ENCODE measurements at regions not wholly inside any gene's neighbourhood (a gene's known extent, or its start where the extent isn't known, plus 50 kb on each side); places are given as distances from the start of the nearest gene placed in this dataset.

GRCh38 chr7:155143381-155143780 lies 73.3 kb downstream of the HTR5A start:
- no peak for TF ChIP-seq POLR2A (IDR thresholded peaks at IDR 0.05; ENCODE audit: borderline replicate concordance, extremely low read depth, insufficient read depth, insufficient read length)
- TF ChIP-seq JUND (IDR thresholded peaks at IDR 0.05), result no peak
- TF ChIP-seq, protein P1, sequence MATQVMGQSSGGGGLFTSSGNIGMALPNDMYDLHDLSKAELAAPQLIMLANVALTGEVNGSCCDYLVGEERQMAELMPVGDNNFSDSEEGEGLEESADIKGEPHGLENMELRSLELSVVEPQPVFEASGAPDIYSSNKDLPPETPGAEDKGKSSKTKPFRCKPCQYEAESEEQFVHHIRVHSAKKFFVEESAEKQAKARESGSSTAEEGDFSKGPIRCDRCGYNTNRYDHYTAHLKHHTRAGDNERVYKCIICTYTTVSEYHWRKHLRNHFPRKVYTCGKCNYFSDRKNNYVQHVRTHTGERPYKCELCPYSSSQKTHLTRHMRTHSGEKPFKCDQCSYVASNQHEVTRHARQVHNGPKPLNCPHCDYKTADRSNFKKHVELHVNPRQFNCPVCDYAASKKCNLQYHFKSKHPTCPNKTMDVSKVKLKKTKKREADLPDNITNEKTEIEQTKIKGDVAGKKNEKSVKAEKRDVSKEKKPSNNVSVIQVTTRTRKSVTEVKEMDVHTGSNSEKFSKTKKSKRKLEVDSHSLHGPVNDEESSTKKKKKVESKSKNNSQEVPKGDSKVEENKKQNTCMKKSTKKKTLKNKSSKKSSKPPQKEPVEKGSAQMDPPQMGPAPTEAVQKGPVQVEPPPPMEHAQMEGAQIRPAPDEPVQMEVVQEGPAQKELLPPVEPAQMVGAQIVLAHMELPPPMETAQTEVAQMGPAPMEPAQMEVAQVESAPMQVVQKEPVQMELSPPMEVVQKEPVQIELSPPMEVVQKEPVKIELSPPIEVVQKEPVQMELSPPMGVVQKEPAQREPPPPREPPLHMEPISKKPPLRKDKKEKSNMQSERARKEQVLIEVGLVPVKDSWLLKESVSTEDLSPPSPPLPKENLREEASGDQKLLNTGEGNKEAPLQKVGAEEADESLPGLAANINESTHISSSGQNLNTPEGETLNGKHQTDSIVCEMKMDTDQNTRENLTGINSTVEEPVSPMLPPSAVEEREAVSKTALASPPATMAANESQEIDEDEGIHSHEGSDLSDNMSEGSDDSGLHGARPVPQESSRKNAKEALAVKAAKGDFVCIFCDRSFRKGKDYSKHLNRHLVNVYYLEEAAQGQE (IDR thresholded peaks at IDR 0.05; ENCODE audit: low read depth), result no peak
- TF ChIP-seq EZH2 (IDR thresholded peaks at IDR 0.05), result no peak
- TF ChIP-seq SRF (IDR thresholded peaks at IDR 0.05; ENCODE audit: low read depth), result no peak
- no peak for TF ChIP-seq CTCF (IDR thresholded peaks at IDR 0.05 in 2 of 3, conservative IDR thresholded peaks at IDR 0.05 in 1 of 3; ENCODE audit: borderline replicate concordance in 1 of 3, insufficient read depth in 1 of 3, low read depth in 2 of 3, low read length in 2 of 3)
- TF ChIP-seq ZFX (IDR thresholded peaks at IDR 0.05), result no peak
- no peak for TF ChIP-seq POLR2AphosphoS5 (IDR thresholded peaks at IDR 0.05; ENCODE audit: low read depth, low read length)
- TF ChIP-seq, protein P2, sequence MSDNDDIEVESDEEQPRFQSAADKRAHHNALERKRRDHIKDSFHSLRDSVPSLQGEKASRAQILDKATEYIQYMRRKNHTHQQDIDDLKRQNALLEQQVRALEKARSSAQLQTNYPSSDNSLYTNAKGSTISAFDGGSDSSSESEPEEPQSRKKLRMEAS (IDR thresholded peaks at IDR 0.05), result no peak
